GM18909 (cell line): ENCODE measurements at regions not wholly inside any gene's neighbourhood (a gene's known extent, or its start where the extent isn't known, plus 50 kb on each side); places are given as distances from the start of the nearest gene placed in this dataset.
"Not testable (repeated sequence)": the region's sequence is repeated elsewhere in the genome, so short reads cannot be mapped to it uniquely, and the experiment has no call there.

ENCODE experiments used
- ATAC-seq: cut with Tn5 transposase; IDR thresholded peaks from one replicate; pipeline ENCODE4 v1.9.1; 2021; ENCODE audit warnings: mild to moderate bottlenecking; ENCODE audit not compliant: unreplicated experiment, poor library complexity

DNA sequence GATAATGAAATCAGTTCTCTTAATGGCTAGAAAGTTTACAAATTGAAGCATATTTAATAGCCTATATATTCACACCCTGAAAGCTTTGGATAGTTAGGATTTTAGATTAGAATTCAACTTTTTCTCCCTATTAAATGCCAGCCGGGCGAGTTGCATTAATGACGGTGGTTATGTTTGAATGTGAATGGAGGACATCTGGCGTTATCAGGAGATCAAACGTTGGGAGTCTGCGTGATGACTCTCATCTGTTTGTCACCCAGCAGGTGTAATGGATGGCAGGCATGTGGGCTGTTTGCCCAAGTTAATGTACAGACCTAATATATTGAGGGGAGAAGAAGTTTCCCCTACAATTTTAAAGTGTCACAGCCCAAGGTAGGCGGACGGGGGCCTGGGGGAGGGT is 1227.7 kb upstream of the WWC1 start:
- no peak for ATAC-seq

DNA sequence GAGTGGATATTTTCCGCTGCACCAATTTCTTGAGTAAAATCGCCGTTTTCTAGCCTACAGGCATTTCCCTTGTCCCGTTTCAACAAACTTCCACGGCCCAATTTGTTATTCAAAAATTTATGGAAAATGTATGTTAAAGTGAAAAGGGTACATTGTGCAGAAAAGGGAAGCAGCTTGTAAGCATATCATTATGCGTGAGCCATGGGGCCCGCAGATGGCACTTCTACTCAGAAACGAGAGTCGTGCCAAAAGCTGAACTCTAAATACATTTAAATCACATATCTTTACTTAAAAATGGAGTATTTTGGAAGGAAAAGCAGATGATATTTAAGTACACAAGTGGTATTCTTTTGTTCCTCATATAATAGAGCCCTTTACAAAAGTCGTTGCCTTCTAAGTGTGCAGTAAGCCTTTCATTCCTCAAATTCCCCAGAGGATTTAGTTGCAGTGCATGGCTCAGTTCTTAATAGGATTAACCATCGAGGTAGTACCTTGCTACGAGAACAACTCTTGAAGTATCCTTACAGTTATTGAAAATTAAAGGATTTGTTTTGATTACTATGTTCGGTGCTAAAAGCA is 1227.2 kb upstream of the WWC1 start:
- ATAC-seq: no peak

GRCh38 chr5:167065794-167066193 is 1225.7 kb upstream of the WWC1 start:
- no peak for ATAC-seq

DNA sequence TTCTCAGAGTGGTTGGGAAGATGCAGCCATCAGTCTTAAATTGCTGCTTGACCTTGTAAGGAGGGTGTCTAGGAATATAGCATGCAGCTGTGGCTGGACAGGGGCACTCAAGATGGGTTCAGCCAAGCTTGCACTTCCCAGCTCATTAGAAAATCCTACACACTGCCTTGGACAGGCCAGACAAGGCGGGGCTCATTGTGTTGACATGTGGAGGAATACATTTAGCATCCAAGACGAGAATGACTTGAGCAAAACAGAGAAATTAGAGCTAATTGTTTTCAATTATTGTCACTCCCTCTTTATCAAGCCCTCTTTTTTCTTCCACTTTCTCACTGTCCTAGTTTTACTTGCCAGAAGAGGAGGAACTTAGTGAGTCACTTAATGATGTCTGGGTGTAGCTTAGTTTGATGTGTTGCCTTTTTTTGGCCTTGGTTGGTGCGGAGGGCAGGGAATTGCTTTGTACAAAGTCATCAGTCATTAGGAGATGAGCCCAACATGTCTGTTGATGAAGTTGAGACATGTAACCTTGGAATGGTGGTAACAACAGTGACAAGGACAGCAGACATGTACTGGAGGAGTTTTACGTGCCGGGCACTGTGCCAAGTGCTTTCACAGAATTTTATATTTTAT is 1219.3 kb upstream of the WWC1 start:
- ATAC-seq: no peak

DNA sequence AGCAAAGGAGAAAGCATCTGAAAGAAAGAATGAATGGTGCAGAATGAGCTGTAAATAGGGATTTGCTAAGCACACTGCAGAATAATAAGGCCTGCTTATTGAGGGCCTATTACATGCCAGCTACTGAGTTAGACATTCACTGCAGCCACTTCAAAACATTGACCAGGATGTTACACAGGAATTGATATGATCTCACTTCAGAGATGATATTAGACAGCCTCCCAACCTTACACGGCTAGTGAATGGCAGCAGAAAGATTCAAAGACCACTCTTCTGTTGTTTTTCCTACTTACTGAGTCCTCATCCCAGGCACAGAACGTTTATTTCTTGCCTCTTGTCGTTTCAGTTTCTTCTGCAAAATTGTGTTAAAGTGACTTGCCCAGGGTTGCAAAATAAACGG is 1209.9 kb upstream of the WWC1 start:
- no peak for ATAC-seq

DNA sequence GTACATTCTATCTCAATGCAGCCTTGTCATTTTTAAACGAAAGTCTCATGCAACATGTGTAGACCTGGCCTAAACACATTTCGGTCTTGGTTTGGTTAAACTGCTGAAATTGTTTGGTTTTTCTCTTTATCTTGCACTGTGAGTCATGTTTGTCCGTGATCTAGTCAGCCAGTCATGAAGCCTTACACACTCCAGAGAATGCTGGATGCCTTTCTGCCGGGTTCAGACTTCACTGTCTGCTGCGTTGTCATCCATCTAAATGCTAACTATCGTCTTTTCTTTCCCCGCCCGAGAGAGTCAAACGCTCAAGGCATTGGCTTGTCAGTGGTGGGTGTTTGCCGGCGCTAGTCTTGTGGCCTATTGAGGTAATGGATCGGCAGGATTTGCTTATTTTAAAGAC is 1194.6 kb upstream of the WWC1 start:
- ATAC-seq: no peak

- ATAC-seq: no peak
These were observed 1187.1 kb upstream of the WWC1 start for GRCh38 chr5:167104351-167104750.

- ATAC-seq: no peak
These were observed 1185.5 kb upstream of the WWC1 start for GRCh38 chr5:167105941-167106340.

DNA sequence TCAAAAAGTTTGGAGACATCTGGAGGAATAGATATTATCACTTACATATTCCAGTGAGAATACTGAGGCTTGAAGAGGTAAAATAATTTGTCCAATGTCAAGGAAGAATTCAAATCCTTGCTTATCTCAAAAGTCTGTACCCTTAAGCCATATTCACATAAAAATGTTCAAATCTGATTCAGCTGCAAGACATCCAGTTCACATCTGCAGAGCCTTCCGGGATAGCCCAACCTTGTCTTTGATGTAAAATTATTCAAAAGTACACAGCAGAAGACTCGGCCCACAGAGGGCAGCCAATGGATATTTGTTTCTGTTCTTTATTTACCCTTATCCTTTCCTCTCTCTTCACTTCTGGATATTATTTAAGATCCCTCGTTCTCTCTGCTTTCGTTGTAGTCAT is 1183.8 kb upstream of the WWC1 start:
- ATAC-seq: no peak

- not testable (repeated sequence) for ATAC-seq
These were observed 1183.2 kb upstream of the WWC1 start for GRCh38 chr5:167108266-167108665.

- ATAC-seq: no peak
These were observed 1178.9 kb upstream of the WWC1 start for GRCh38 chr5:167112556-167112955.

DNA sequence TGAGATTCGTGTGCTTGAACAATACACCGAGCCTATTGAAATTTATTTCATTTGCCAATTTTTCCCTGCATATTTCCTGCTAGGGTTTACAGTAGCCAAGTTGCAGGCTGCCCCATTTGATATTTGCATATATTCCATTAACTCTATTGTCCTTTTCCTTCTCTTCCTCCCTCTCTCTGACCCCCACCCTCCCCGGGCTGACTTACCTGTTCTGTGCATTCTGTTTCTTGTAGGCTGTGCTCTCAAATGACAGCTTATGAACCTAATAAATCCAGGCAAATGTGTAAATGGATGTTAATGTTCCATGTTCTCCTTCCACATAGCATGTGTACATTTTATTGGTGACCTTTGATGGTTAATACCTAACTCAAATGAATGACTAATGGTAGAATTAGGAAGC is 1169.2 kb upstream of the WWC1 start:
- no peak for ATAC-seq

DNA sequence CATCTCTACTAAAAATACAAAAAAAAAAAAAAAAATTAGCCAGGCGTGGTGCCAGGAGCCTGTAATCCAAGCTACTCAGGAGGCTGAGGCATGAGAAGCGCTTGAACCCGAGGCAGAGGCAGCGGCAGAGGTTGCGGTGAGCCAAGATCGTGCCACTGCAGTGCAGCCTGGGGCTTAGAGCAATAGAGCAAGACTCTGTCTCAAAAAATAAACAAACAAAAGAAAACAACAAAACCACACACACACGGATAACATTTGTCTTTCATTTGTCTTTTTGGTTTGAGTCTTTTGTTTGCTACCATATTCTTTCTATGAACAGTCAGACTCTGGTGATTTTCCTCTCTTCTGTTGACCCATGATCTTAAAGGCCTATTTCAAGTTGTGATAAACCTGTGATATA is 1168.3 kb upstream of the WWC1 start:
- ATAC-seq: no peak

DNA sequence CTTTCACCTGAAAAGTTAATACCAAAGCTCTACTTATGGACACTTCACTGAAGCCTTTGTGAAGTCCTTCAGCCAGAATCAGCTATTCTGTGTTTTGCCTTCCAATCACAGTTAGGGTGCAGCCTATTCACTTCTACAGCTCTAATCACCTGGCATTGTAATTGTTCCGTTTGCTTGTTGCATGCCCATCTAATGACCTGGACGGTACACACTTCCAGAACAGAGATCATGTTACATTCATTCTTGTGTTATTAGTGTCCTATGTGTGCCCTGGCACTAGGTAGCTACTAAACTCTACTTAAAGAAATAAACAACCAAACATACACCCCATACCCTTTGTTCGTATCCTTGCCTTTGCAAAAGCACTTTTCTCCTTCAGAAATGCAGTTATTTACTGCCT is 1162.9 kb upstream of the WWC1 start:
- ATAC-seq: no peak

DNA sequence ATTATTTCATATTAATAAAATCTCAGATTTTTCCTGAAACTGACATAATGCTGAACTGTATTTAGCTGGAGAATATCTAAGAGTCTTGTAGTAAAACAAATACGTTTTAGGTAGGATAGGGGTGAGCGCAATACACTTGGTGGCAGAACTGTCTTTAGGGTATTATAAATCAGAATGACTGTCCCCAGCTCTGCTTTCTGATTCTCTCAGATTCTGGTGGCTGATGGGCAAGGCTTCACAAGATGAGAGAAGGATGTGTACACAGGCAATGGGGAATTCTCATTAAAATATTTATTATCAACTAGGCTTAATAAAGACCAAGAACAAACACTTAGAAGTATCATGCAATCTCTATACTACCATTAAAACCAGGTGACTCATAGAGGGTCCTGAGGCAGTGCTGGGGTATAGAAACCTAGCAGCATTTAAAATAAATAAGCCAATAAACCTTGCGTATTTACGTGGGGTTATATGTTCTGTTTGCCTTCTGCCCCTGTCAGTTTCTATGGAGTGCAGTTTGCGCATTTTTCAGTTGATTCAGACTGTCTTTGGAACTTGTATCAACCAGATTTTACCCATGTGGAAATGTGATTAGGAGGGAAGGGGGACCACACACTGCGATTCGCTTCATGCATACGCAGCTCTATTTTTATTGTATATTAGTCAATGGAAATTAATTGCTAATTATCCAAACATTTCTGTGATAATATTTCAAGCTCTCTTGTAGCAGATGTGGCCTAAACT is 1150.7 kb upstream of the WWC1 start:
- ATAC-seq: no peak

DNA sequence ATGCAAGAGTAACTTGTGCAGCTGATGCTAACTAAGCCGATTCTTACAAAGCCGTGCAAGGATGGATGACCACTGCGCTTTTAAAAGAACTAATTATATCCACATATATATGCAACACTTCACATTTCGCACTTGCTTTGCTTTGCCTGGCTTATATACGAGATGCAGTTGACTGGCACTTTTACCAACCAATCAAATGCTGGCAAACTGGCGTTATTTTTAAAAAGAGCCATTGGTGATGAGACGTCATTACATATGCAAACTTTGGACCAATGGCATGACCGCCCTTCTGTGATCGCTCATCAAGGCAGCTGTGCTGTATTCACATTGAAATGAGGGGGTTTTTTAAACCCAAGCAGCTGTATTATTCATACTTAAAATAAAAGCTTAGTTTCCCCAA is 1147.7 kb upstream of the WWC1 start:
- ATAC-seq: no peak

DNA sequence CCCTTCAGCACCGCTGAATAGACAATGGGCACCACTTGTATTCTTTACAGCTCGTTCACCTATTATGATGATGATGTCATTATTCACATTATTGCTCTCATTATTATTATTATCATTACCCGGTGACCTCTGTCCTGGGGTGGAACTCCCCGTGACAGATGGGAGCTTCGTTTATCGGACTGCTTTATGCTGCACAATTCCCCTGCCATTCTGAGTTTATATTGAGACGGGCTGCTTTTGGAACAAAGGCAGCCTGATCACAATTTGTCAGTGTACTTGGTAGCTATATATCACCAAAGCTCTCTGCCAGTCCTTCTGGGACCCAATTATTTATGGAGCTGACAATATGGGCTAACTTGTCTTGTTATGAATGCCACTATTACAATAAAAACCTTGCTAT is 1145.6 kb upstream of the WWC1 start:
- no peak for ATAC-seq

GRCh38 chr5:167147879-167148278 is 1143.6 kb upstream of the WWC1 start:
- ATAC-seq: no peak

DNA sequence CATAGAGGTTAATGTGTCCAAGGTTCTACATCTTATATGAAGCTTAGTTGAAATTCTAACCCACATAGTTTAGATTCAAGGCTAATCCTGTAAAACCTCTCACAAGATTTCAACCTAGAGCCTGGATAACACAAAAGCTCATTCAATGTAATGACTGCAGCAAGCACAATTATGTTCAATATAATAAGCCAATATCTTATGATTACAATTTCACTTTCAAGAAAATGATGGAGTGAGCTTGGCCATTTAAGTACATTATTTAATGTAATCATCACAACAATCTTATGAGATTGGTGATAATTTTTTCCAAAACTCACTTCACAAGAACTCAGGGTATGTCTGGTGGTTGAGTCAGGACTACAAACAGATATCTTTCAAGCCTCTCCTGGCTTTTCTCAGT is 1140.8 kb upstream of the WWC1 start:
- no peak for ATAC-seq

DNA sequence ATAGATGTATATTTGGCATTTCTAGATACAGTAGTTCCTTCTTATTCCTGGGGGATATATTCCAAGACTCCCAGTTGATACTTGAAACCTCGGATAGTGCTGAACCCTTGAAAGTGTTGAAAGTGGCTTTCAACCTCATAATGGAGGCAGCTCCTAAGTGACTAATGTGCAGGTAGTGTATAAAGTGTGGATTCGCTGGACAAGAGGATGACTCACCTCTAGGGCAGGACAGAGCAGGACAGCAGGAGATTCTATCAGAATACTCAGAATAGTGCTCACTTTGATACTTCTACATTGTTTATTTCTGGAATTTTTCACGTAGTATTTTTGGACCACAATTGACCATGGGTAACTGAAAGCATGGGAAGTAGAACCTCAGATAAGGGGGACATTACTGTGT is 1138.9 kb upstream of the WWC1 start:
- ATAC-seq: no peak

DNA sequence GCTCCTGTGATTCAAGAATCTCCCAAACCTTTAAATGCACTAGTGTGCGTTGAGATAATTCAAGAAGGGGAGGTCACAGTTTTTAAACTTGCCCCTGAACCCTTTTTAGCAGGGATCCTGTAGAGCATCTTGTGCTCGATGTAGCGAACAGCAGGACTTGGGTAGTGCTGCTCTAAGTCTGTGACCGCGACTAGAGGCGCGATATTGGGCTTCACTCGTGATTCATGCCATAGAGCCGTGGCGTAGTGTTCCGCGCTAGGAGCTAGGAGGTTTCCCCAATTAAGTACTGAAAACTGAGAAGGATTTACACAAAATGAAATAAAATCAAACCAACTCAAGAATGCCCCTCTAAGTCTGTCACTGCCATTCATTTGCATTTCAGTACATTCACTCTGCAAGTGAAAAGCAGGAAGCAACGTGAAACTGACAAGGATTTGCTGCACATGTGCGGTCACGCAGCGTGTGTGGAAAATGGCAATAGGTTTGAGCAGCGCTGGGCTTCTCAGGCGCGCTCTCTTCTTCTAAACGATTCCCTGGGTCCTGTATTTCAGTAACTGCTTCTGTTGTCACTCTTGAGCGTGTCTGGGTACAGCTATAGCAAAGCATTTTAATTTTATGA is 1135.9 kb upstream of the WWC1 start:
- ATAC-seq: no peak
